PC-9 (cell line): ENCODE measurements at regions not wholly inside any gene's neighbourhood (a gene's known extent, or its start where the extent isn't known, plus 50 kb on each side); places are given as distances from the start of the nearest gene placed in this dataset.

Source experiments
- EZH2 ChIP-seq: fragments of 200-600 bp; sonication (generic); IDR thresholded peaks from 2 replicates; pipeline ENCODE4 v1.8.0; 2017; ENCODE audit warnings: antibody characterized with exemption, low read depth
- TF ChIP-seq, protein P1 (sequence below): fragments of 200-600 bp; sonication (generic); conservative IDR thresholded peaks from 2 replicates; pipeline ENCODE4 v1.6.1; 2017; ENCODE audit warnings: mixed run types, antibody characterized with exemption, mild to moderate bottlenecking, moderate library complexity

GRCh38 chr12:13293096-13293495 is 96.6 kb downstream of the EMP1 start:
- TF ChIP-seq, protein P1, sequence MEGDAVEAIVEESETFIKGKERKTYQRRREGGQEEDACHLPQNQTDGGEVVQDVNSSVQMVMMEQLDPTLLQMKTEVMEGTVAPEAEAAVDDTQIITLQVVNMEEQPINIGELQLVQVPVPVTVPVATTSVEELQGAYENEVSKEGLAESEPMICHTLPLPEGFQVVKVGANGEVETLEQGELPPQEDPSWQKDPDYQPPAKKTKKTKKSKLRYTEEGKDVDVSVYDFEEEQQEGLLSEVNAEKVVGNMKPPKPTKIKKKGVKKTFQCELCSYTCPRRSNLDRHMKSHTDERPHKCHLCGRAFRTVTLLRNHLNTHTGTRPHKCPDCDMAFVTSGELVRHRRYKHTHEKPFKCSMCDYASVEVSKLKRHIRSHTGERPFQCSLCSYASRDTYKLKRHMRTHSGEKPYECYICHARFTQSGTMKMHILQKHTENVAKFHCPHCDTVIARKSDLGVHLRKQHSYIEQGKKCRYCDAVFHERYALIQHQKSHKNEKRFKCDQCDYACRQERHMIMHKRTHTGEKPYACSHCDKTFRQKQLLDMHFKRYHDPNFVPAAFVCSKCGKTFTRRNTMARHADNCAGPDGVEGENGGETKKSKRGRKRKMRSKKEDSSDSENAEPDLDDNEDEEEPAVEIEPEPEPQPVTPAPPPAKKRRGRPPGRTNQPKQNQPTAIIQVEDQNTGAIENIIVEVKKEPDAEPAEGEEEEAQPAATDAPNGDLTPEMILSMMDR: no peak
- TF ChIP-seq EZH2: no peak
